ENCODE measurements at regions not wholly inside any gene's neighbourhood (a gene's known extent, or its start where the extent isn't known, plus 50 kb on each side); places are given as distances from the start of the nearest gene placed in this dataset.

GRCh38 chr7:115748123-115748738, 282.3 kb downstream of the TFEC start:
- H3K79me1 ChIP-seq (ENCODE audit: low read length) = no peaks in the 10 kb centered on the region
- no peak overlapping the region for H2BK5ac ChIP-seq (ENCODE audit: low read depth, low read length, poor library complexity)
- no peak overlapping the region for H3K4me3 ChIP-seq (ENCODE audit: low read depth, low read length)
- no peak overlapping the region for H3K27ac ChIP-seq (ENCODE audit: low read depth, low read length)
- H3K4me2 ChIP-seq (ENCODE audit: low read length) = no peak overlapping the region
- DNase-seq = no peak
- no peak overlapping the region for H4K91ac ChIP-seq (ENCODE audit: low read depth, low read length)
- no peaks in the 10 kb centered on the region for H3K79me2 ChIP-seq (ENCODE audit: control insufficient read depth, insufficient read depth, low read length, poor library complexity)
- no peak overlapping the region for H2AFZ ChIP-seq (ENCODE audit: insufficient read depth, low read length, poor library complexity)
- no peak overlapping the region for H2BK12ac ChIP-seq (ENCODE audit: low read length)
- H3K23ac ChIP-seq (ENCODE audit: low read length) = no peak overlapping the region
- H3K14ac ChIP-seq (ENCODE audit: low read length) = no peak overlapping the region
- H3K4me1 ChIP-seq (ENCODE audit: control insufficient read depth in 1 of 2, insufficient read depth in 2 of 2, low read length in 2 of 2) = no peaks in the 10 kb centered on the region
- H2AK5ac ChIP-seq (ENCODE audit: low read length) = no peak overlapping the region
- H3K9ac ChIP-seq (ENCODE audit: low read length) = no peak overlapping the region
- no peak overlapping the region for H3K18ac ChIP-seq (ENCODE audit: low read length)
- H2BK120ac ChIP-seq (ENCODE audit: insufficient read depth, low read length, poor library complexity) = no peak overlapping the region
- WGBS (ENCODE audit: extremely low coverage, insufficient coverage, insufficient read length) = no CpG with 5 or more reads among the region's 5 CpGs
- H4K8ac ChIP-seq (ENCODE audit: low read depth, low read length) = no peak overlapping the region
- H3K4ac ChIP-seq (ENCODE audit: low read depth, low read length) = no peak overlapping the region
- H3K36me3 ChIP-seq (ENCODE audit: control insufficient read depth in 1 of 2, insufficient read depth in 2 of 2, low read length in 2 of 2) = no peaks in the 10 kb centered on the region
- no peak overlapping the region for H4K12ac ChIP-seq (ENCODE audit: low read depth, low read length)
- no peaks in the 10 kb centered on the region for H3K9me3 ChIP-seq (ENCODE audit: insufficient read depth, low read depth, low read length)
- H3K27me3 ChIP-seq (ENCODE audit: insufficient read depth, low read length) = no peaks in the 10 kb centered on the region

- Histone ChIP-seq H3K79me2 (ENCODE audit: control insufficient read depth, insufficient read depth, low read length, poor library complexity) (no peaks in the 10 kb centered on the region), H3K4ac (ENCODE audit: low read depth, low read length) (no peak overlapping the region), H4K91ac (ENCODE audit: low read depth, low read length) (no peak overlapping the region), H3K9me3 (ENCODE audit: insufficient read depth, low read depth, low read length) (no peaks in the 10 kb centered on the region), H2BK12ac (ENCODE audit: low read length) (no peak overlapping the region), H3K27me3 (ENCODE audit: insufficient read depth, low read length) (no peaks in the 10 kb centered on the region), H3K23ac (ENCODE audit: low read length) (no peak overlapping the region), H3K18ac (ENCODE audit: low read length) (no peak overlapping the region), H2AK5ac (ENCODE audit: low read length) (no peak overlapping the region), H2BK5ac (ENCODE audit: low read depth, low read length, poor library complexity) (no peak overlapping the region), H3K36me3 (ENCODE audit: control insufficient read depth in 1 of 2, insufficient read depth in 2 of 2, low read length in 2 of 2) (no peaks in the 10 kb centered on the region), H2BK120ac (ENCODE audit: insufficient read depth, low read length, poor library complexity) (no peak overlapping the region), H4K8ac (ENCODE audit: low read depth, low read length) (no peak overlapping the region), H3K27ac (ENCODE audit: low read depth, low read length) (no peak overlapping the region), H3K4me1 (ENCODE audit: control insufficient read depth in 1 of 2, insufficient read depth in 2 of 2, low read length in 2 of 2) (no peaks in the 10 kb centered on the region), H3K9ac (ENCODE audit: low read length) (no peak overlapping the region), H3K79me1 (ENCODE audit: low read length) (no peaks in the 10 kb centered on the region), H2AFZ (ENCODE audit: insufficient read depth, low read length, poor library complexity) (no peak overlapping the region), H3K14ac (ENCODE audit: low read length) (no peak overlapping the region), H3K4me3 (ENCODE audit: low read depth, low read length) (no peak overlapping the region), H3K4me2 (ENCODE audit: low read length) (no peak overlapping the region), H4K12ac (ENCODE audit: low read depth, low read length) (no peak overlapping the region)
- peak in 1 of 2 donors; percentile 3 for DNase-seq
- WGBS (ENCODE audit: extremely low coverage, insufficient coverage, insufficient read length) = no CpG with 5 or more reads among the region's 4 CpGs
These were observed 283.4 kb downstream of the TFEC start for GRCh38 chr7:115747174-115747573.

GRCh38 chr7:115740043-115740442, 290.5 kb downstream of the TFEC start:
- Histone ChIP-seq H3K23ac (ENCODE audit: low read length) (no peak overlapping the region), H3K9ac (ENCODE audit: low read length) (no peak overlapping the region), H3K9me3 (ENCODE audit: insufficient read depth, low read depth, low read length) (no peaks in the 10 kb centered on the region), H2AFZ (ENCODE audit: insufficient read depth, low read length, poor library complexity) (no peak overlapping the region), H3K18ac (ENCODE audit: low read length) (no peak overlapping the region), H4K12ac (ENCODE audit: low read depth, low read length) (no peak overlapping the region), H3K14ac (ENCODE audit: low read length) (no peak overlapping the region), H3K27me3 (ENCODE audit: insufficient read depth, low read length) (no peaks in the 10 kb centered on the region), H4K91ac (ENCODE audit: low read depth, low read length) (no peak overlapping the region), H3K4me2 (ENCODE audit: low read length) (no peak overlapping the region), H2BK5ac (ENCODE audit: low read depth, low read length, poor library complexity) (no peak overlapping the region), H4K8ac (ENCODE audit: low read depth, low read length) (no peak overlapping the region), H3K27ac (ENCODE audit: low read depth, low read length) (no peak overlapping the region), H3K4ac (ENCODE audit: low read depth, low read length) (no peak overlapping the region), H2AK5ac (ENCODE audit: low read length) (no peak overlapping the region), H2BK120ac (ENCODE audit: insufficient read depth, low read length, poor library complexity) (no peak overlapping the region), H3K4me3 (ENCODE audit: low read depth, low read length) (no peak overlapping the region), H3K79me1 (ENCODE audit: low read length) (no peaks in the 10 kb centered on the region), H2BK12ac (ENCODE audit: low read length) (no peak overlapping the region), H3K36me3 (ENCODE audit: control insufficient read depth in 1 of 2, insufficient read depth in 2 of 2, low read length in 2 of 2) (no peaks in the 10 kb centered on the region), H3K79me2 (ENCODE audit: control insufficient read depth, insufficient read depth, low read length, poor library complexity) (no peaks in the 10 kb centered on the region), H3K4me1 (ENCODE audit: control insufficient read depth in 1 of 2, insufficient read depth in 2 of 2, low read length in 2 of 2) (no peaks in the 10 kb centered on the region)
- DNase-seq = no peak

- Histone ChIP-seq H3K4me2 (ENCODE audit: low read length) (no peak overlapping the region), H3K4ac (ENCODE audit: low read depth, low read length) (no peak overlapping the region), H4K12ac (ENCODE audit: low read depth, low read length) (no peak overlapping the region), H3K27ac (ENCODE audit: low read depth, low read length) (no peak overlapping the region), H3K9me3 (ENCODE audit: insufficient read depth, low read depth, low read length) (no peaks in the 10 kb centered on the region), H3K4me3 (ENCODE audit: low read depth, low read length) (no peak overlapping the region), H4K8ac (ENCODE audit: low read depth, low read length) (no peak overlapping the region), H3K23ac (ENCODE audit: low read length) (no peak overlapping the region), H3K79me2 (ENCODE audit: control insufficient read depth, insufficient read depth, low read length, poor library complexity) (no peaks in the 10 kb centered on the region), H3K27me3 (ENCODE audit: insufficient read depth, low read length) (no peaks in the 10 kb centered on the region), H2BK5ac (ENCODE audit: low read depth, low read length, poor library complexity) (no peak overlapping the region), H3K4me1 (ENCODE audit: control insufficient read depth in 1 of 2, insufficient read depth in 2 of 2, low read length in 2 of 2) (no peaks in the 10 kb centered on the region), H3K14ac (ENCODE audit: low read length) (no peak overlapping the region), H2AK5ac (ENCODE audit: low read length) (no peak overlapping the region), H2BK12ac (ENCODE audit: low read length) (no peak overlapping the region), H4K91ac (ENCODE audit: low read depth, low read length) (no peak overlapping the region), H2BK120ac (ENCODE audit: insufficient read depth, low read length, poor library complexity) (no peak overlapping the region), H3K79me1 (ENCODE audit: low read length) (no peaks in the 10 kb centered on the region), H3K36me3 (ENCODE audit: control insufficient read depth in 1 of 2, insufficient read depth in 2 of 2, low read length in 2 of 2) (no peaks in the 10 kb centered on the region), H2AFZ (ENCODE audit: insufficient read depth, low read length, poor library complexity) (no peak overlapping the region), H3K18ac (ENCODE audit: low read length) (no peak overlapping the region), H3K9ac (ENCODE audit: low read length) (no peak overlapping the region)
- no CpG with 5 or more reads among the region's 3 CpGs for WGBS (ENCODE audit: extremely low coverage, insufficient coverage, insufficient read length)
- DNase-seq = peak in 1 of 2 donors; percentile 2
These were observed 295.9 kb downstream of the TFEC start for GRCh38 chr7:115734641-115735040.

Measured in trophoblast cell (in vitro differentiated cells and primary cell).